SIG-M5 (cell line): ENCODE measurements at regions not wholly inside any gene's neighbourhood (a gene's known extent, or its start where the extent isn't known, plus 50 kb on each side); places are given as distances from the start of the nearest gene placed in this dataset.
"Not testable (repeated sequence)": the region's sequence is repeated elsewhere in the genome, so short reads cannot be mapped to it uniquely, and the experiment has no call there.

Experiments used
- DNase-seq: peaks from one replicate; lab custom pipeline; 2025; lab: John Stamatoyannopoulos, UW

DNA sequence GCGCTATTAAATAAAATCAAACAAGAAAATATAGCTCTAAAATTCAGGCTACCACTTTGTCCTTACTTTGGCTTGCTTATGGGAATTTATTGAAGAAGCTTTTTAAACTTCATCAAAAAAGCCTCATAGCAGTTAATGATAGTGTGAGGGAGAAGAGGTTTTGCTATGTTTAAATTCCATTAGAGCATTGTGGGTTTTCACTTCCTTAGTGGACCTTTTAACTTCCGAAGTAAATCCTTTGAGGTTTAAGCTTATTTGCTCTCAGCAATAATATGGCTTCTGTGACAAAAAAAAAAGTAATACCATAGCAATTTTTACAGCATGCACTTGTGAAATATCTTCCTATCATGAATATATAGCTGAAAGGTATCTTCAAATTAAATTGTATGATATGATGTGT is 120.2 kb upstream of the NDST4 start:
- DNase-seq = no peak

DNA sequence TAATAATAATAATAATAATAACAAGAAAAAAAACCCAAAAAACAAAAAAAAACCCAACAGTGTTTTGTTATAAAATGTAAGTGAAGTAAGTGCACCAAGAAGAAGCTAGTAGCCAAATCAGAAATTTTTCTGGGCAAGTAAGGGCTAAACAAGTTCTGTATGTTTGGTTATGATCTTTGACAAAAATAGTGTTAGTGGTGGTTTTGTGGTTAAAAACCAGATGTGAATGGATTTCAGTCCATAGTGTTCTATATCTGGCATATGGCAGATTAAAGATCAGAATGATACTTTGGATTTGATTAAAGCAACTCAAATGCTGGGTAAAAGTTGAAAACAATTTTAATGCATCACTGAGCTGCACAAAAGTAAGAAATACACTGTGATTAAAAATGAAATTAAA is 116.5 kb upstream of the NDST4 start:
- DNase-seq = no peak

DNA sequence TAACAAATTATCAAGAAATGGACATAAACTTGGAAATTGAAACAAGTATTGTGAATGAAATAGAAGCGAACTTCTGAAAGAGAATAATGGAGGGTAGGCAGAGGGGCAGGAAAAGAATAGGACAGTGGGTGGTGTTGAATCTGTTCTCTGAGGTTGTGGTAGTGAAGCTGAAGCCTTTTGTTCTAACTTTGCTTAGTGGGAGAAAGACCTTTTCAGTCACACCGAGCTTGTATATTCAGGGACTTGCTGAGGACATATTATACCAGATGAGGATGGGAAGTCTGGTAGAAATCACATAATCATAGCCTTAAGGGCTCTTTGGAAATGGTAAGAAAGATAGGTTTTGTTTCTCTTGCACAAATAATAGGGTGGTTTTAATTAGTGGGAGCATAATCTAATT is 115.4 kb upstream of the NDST4 start:
- DNase-seq = no peak

DNA sequence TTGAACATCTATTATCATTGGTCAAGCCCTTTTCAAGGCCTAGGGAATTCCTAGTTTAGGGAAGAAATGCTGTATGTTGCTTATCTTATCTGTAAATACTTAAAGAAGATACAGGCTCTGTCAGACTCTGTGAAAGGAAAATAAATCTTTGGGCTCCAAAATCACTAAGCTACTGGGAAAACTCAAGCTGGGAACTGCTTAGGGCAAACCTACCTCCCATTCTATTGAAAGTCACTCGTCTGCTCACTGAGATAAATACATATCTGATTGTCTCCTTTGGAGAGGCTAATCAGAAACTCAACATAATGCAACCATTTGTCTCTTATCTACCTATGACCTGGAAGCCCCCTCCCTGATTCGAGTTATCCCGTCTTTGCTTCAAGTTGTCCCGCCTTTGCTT is 108.6 kb upstream of the NDST4 start:
- no peak for DNase-seq

DNA sequence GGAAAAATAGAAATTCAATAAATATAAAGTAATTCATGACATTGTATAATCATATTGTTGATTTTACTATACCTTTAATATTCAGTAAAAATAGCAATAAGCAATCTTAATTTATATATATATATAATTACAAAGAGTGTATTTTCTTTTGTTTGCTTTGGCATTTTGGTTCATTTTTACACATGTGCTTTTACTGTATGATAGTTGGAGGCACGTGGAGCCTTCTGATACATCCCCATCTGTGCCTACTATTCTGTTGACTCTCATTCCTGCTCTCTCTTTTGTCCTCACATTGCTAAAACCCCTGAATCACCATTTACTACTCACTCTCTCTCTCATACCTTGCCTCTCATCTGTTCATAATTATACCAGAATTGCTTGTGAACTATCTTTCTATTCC is 106.4 kb upstream of the NDST4 start:
- DNase-seq = no peak

DNA sequence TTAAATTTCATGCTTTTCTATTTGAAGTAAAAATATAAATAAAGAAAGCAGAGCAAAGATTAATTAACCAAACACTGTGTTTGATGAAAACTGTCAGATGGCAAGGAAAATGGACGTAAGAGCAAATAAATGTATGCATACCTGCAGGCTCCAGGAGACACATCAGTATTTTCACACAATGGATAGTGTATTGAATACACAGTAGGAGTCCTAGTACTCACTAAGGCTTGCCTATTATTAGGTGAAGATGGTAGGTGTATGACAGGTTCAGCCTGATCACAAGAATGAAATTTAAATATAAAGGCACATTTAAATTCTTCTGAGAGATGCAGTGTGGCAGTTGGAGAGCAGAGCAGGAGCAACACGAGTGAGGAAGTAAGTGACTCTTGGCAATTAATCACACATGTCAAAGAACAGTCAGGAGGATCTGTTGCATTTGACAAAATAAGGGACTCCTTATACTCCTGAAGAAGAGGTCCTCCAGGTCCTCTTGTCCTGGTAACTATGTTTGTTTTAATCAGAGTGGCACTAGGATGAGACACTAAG is 106.0 kb upstream of the NDST4 start:
- no peak for DNase-seq

DNA sequence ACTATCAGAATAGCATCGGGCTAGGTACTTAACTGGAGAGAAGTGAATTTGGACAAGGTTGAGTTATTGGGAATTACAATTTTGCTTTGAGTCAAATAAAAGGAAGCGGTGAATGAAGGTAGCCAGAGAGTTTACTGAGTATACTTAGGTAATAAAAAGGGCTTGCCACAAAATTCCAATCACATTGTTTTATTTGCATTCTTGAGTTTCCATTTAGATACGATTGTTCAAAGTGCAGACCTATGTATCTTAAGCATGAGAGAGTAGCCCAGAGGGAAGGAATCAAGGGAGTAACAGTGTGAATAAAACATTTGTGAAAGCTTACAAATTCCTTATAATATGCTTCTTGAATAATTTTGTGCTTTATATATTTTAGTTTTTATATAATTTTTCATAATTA is 102.5 kb upstream of the NDST4 start:
- no peak for DNase-seq

DNA sequence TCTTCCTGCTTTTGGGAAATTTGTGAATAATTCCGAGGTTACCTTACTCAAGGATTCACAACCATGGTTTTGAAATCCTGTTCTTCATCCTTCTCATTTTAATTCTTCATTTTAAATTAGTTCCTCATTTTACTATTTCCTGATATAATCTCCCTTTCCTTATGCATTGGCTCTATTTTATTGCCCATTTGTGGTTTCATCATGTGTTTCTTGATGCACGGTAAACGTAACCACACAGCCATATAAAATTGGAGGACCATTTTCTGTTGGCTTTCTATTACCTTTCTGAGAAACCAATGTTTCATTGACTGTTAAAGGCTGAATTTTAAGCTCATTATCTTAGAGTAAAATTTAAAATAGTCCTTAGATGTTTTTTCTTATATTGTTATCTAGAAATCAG is 100.3 kb upstream of the NDST4 start:
- no peak for DNase-seq

DNA sequence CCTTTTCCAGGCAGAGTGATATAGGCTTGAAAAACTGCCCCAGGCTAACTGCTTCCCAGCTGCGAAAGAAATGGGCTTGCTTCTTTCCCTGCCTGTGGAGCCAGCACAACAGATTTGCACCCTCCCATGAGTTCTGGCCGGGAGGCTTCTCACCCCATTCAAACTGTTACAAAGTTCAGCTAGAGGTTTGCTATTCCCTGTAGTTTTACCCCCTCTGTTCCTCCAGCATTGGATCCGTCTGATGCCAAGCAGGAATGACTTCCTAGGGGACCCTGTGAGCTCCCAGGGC is 87.6 kb upstream of the NDST4 start:
- DNase-seq = no peak

DNA sequence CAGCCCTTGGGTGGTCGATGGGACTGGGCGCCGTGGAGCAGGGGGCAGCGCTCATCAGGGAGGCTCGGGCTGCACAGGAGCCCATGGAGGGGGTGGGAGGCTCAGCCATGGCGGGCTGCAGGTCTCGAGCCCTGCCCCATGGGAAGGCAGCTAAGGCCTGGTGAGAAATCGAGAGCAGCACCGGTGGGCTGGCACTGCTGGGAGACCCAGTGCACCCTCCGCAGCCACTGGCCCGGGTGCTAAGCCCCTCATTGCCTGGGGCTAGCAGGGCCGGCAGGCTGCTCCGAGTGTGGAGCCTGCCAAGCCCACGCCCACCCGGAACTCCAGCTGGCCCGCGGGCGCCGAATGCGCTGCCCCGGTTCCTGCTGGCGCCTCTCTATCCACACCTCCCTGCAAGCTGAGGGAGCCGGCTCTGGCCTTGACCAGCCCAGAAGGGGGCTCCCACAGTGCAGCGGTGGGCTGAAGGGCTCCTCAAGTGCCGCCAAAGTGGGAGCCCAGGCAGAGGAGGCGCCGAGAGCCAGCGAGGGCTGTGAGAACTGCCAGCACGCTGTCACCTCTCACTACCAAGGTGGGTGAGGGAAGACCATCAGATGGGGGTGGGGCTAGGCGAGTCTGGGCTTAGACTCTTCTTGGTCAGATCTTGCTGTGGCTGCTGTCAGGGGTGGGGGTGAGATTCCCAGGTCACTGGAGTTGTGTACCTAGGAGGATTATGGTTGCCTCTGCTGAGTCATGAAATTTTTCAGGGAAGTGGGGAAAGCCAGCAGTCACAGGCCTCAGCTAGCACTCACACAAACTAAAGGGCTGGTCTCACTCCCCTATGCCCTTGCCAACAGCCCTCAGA is 87.0 kb upstream of the NDST4 start:
- DNase-seq = not testable (repeated sequence)

DNA sequence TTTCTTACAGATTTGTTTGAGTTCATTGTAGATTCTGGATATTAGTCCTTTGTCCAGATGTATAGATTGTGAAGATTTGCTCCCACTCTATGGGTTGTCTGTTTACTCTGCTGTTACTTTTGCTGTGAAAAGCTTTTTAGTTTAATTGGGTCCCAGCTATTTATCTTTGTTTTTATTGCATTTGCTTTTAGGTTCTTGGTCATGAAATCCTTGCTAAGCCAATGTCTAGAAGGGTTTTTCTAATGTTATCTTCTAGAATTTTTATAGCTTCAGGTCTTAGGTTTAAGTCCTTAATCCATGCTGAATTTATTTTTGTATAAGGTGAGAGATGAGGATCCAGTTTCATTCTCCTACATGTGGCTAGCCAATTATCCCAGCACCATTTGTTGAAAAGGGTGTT is 81.2 kb upstream of the NDST4 start:
- not testable (repeated sequence) for DNase-seq

DNA sequence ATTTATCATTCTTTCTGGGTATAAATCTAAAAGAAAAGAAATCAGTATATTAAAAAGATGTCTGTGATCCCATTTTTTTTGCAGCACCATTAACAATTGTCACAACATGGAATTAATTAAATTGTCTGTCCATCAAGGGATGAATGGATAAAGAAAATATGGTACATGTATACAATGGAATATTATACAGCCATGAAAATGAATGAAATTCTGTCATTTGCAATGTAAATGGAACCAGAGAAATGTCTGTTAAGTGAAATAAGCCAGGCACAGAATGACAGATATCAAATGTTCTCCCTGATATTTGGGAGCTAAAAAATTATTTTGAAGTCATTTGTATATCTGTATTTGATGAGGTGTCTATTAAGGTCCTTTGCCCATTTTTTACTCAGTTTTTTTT is 77.1 kb upstream of the NDST4 start:
- no peak for DNase-seq

DNA sequence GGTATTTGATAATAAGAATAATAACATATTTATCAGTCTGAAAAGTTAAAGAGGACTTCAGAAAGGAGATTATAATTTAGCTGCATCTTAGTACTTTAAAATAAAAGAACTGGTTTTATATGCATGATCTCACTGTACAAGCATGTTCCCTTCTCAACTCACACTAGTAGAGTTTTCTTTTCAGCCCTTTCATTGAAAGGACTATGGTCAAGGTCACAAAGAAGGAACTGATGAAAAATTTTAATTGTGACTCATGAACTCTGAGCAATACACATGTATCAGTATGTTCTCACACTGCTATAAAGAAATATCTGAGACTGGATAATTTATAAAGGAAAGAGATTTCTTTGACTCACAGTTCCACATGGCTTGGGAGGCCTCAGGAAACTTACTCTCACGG is 73.7 kb upstream of the NDST4 start:
- DNase-seq = no peak

DNA sequence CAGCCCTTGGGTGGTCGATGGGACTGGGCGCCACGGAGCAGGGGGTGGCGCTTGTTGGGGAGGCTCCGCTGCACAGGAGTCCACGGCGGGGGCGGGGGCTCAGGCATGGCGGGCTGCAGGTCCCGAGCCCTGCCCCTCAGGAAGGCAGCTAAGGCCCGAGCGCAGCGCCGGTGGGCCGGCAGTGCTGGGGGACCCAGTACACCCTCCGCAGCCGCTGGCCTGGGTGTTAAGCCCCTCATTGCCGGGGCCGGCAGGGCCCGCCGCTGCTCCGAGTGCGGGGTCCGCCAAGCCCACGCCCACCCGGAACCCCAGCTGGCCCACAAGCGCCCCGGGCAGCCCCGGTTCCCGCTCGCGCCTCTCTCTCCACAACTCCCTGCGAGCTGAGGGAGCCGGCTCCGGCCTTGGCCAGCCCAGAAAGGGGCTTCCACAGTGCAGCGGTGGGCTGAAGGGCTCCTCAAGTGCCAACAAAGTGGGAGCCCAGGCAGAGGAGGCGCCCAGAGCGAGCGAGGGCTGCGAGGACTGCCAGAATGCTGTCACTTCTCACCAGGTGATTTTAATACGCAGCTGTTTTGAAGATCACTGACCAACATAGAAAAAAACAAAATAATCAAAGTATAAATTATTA is 66.1 kb upstream of the NDST4 start:
- not testable (repeated sequence) for DNase-seq

DNA sequence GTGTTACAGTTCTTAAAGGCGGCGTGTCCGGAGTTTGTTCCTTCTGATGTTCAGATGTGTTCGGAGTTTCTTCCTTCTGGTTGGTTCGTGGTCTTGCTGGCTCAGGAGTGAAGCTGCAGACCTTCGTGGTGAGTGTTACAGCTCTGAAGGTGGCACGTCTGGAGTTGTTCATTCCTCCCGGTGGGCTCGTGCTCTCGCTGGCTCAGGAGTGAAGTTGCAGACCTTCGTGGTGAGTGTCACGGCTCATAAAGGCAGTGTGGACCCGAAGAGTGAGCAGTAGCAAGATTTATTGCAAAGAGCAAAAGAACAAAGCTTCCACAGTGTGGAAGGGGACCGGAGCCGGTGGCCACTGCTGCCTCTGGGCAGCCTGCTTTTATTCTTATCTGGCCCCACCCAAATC is 65.3 kb upstream of the NDST4 start:
- DNase-seq = not testable (repeated sequence)

DNA sequence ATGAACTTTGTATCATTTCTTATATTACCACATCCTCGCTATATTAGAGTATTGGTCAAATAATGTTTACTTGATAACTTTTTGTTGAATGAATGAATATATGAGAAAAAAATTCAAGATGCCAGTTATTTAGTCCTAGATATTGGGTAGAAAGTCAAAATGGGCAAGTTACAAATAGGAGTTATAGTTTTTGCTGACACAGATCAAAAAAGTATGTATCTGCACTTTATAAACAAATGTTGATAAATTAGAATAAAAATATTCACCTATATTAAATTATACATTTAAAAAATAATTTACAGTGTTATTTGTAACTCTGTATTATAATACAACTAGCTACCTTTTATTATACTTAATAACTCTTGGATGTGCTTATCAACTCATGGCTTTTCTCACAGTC is 57.8 kb upstream of the NDST4 start:
- no peak for DNase-seq

DNA sequence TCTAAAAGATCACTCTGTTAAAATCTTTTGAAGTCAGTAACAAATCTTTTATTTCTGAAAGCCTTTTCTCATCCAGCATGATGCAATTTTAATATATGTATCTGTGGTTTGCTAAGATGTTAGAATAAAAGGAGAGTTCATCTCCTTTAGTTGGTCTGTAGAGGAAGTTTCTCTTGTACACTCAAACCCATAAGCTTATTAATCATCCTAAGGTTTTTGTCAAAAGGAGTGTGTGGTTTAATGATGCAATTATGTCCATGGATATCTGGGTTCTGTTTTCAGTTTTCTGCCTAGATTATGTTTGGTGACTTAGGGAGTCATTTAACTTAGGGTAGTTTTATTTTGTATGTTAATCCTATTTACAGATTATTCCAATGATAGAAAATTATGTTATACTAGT is 52.1 kb upstream of the NDST4 start:
- no peak for DNase-seq
